ENCODE measurements at regions not wholly inside any gene's neighbourhood (a gene's known extent, or its start where the extent isn't known, plus 50 kb on each side); places are given as distances from the start of the nearest gene placed in this dataset.

- no peak for TF ChIP-seq CTCF (IDR thresholded peaks at IDR 0.05)
- no peak for TF ChIP-seq POLR2A (IDR thresholded peaks at IDR 0.05)
Measured at GRCh38 chr2:120491111-120491625, 145.2 kb downstream of the INHBB start.
